ENCODE measurements at regions not wholly inside any gene's neighbourhood (a gene's known extent, or its start where the extent isn't known, plus 50 kb on each side); places are given as distances from the start of the nearest gene placed in this dataset.

- TF ChIP-seq EP300 (IDR thresholded peaks at IDR 0.05) (no peak), POLR2A (IDR thresholded peaks at IDR 0.05) (no peak), POLR2AphosphoS5 (IDR thresholded peaks at IDR 0.05) (no peak)
- TF ChIP-seq, protein P1, sequence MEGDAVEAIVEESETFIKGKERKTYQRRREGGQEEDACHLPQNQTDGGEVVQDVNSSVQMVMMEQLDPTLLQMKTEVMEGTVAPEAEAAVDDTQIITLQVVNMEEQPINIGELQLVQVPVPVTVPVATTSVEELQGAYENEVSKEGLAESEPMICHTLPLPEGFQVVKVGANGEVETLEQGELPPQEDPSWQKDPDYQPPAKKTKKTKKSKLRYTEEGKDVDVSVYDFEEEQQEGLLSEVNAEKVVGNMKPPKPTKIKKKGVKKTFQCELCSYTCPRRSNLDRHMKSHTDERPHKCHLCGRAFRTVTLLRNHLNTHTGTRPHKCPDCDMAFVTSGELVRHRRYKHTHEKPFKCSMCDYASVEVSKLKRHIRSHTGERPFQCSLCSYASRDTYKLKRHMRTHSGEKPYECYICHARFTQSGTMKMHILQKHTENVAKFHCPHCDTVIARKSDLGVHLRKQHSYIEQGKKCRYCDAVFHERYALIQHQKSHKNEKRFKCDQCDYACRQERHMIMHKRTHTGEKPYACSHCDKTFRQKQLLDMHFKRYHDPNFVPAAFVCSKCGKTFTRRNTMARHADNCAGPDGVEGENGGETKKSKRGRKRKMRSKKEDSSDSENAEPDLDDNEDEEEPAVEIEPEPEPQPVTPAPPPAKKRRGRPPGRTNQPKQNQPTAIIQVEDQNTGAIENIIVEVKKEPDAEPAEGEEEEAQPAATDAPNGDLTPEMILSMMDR (IDR thresholded peaks at IDR 0.05) = no peak
Measured at GRCh38 chr4:185898413-185898812, 86.4 kb upstream of the SORBS2 start.
